ENCODE measurements at regions not wholly inside any gene's neighbourhood (a gene's known extent, or its start where the extent isn't known, plus 50 kb on each side); places are given as distances from the start of the nearest gene placed in this dataset.
A peak's percentile ranks its signal among the peaks of the same experiment; 100 is the strongest.

DNA sequence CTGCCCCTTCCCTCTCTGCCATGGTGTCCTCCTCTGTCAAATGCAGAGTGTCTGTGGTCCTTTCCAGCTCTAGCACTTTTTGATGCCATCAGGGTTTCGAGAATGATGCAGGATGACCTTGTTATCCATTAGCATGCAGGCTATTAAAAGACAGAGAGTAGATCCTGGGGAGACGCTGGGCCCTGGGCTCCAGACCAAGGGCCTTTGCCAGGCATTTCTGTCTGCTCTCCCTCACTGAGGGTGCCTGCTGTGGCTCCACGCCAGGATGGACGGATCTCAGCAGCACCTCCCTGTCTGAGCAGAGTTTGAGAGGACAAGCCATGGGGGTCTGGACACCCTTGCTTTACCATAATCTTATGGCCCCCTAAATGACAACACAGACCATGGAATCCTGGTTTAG, 110.8 kb upstream of the CD82 start:
- no peaks in the 10 kb centered on the region for H3K9me3 Mint-ChIP-seq (ENCODE audit: unreplicated experiment)

GRCh38 chr11:44456544-44457300, 108.7 kb upstream of the CD82 start:
- no peak for DNase-seq (ENCODE audit: extremely low spot score, unreplicated experiment)
- Mint-ChIP-seq H3K4me3 (ENCODE audit: unreplicated experiment) (no peak overlapping the region), H3K27me3 (ENCODE audit: unreplicated experiment) (peaks cover 13% of the 10 kb centered on the region), H3K36me3 (ENCODE audit: unreplicated experiment) (no peaks in the 10 kb centered on the region), H3K4me1 (ENCODE audit: unreplicated experiment) (no peaks in the 10 kb centered on the region), H3K27ac (ENCODE audit: unreplicated experiment) (no peak overlapping the region), H3K9me3 (ENCODE audit: unreplicated experiment) (no peaks in the 10 kb centered on the region)
- TF ChIP-seq CTCF (IDR thresholded peaks at IDR 0.05), result peak; percentile 13

More for the DNA sequence above, 110.8 kb upstream of the CD82 start:
- Mint-ChIP-seq H3K27me3 (ENCODE audit: unreplicated experiment) (no peaks in the 10 kb centered on the region), H3K4me1 (ENCODE audit: unreplicated experiment) (no peaks in the 10 kb centered on the region), H3K4me3 (ENCODE audit: unreplicated experiment) (no peak overlapping the region), H3K36me3 (ENCODE audit: unreplicated experiment) (no peaks in the 10 kb centered on the region), H3K27ac (ENCODE audit: unreplicated experiment) (no peak overlapping the region)
- DNase-seq (ENCODE audit: extremely low spot score, unreplicated experiment), result no peak
- no peak for TF ChIP-seq CTCF (IDR thresholded peaks at IDR 0.05)

DNA sequence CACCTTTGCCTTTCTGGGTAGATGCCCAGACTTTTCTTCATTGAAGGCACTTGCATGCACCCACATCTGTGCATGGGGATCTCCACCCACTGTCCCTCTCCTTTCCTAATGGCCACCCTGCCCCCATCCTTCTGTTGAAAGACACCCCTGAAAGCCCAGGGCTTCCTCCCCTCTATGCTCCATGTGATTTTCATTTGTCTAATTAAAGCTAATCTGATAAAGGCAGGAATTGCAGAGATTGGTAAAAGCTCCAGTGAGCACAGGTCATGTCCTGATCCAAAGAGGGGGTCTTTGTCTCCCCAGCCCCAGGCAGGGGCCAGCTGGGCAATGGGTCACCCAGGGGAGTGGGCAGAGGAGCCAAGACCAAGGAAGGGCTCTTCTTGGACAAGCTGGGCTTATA, 107.6 kb upstream of the CD82 start:
- no peak for DNase-seq (ENCODE audit: extremely low spot score, unreplicated experiment)
- TF ChIP-seq CTCF (IDR thresholded peaks at IDR 0.05), result no peak
- no peak overlapping the region for H3K27ac Mint-ChIP-seq (ENCODE audit: unreplicated experiment)
- no peaks in the 10 kb centered on the region for H3K4me1 Mint-ChIP-seq (ENCODE audit: unreplicated experiment)
- no peak overlapping the region for H3K4me3 Mint-ChIP-seq (ENCODE audit: unreplicated experiment)
- H3K27me3 Mint-ChIP-seq (ENCODE audit: unreplicated experiment), result peaks cover 13% of the 10 kb centered on the region
- H3K36me3 Mint-ChIP-seq (ENCODE audit: unreplicated experiment), result no peaks in the 10 kb centered on the region
- H3K9me3 Mint-ChIP-seq (ENCODE audit: unreplicated experiment), result no peaks in the 10 kb centered on the region

- H3K27me3 Mint-ChIP-seq (ENCODE audit: unreplicated experiment), result peaks cover 23% of the 10 kb centered on the region
Observed at GRCh38 chr11:44463751-44464150, 101.7 kb upstream of the CD82 start.

More at GRCh38 chr11:44463751-44464150, 101.7 kb upstream of the CD82 start:
- Mint-ChIP-seq H3K4me1 (ENCODE audit: unreplicated experiment) (no peaks in the 10 kb centered on the region), H3K36me3 (ENCODE audit: unreplicated experiment) (no peaks in the 10 kb centered on the region), H3K9me3 (ENCODE audit: unreplicated experiment) (peaks cover 7% of the 10 kb centered on the region), H3K27ac (ENCODE audit: unreplicated experiment) (no peak overlapping the region), H3K4me3 (ENCODE audit: unreplicated experiment) (no peak overlapping the region)
- no peak for TF ChIP-seq CTCF (IDR thresholded peaks at IDR 0.05)
- DNase-seq (ENCODE audit: extremely low spot score, unreplicated experiment), result no peak
